ENCODE measurements at regions not wholly inside any gene's neighbourhood (a gene's known extent, or its start where the extent isn't known, plus 50 kb on each side); places are given as distances from the start of the nearest gene placed in this dataset.

DNA sequence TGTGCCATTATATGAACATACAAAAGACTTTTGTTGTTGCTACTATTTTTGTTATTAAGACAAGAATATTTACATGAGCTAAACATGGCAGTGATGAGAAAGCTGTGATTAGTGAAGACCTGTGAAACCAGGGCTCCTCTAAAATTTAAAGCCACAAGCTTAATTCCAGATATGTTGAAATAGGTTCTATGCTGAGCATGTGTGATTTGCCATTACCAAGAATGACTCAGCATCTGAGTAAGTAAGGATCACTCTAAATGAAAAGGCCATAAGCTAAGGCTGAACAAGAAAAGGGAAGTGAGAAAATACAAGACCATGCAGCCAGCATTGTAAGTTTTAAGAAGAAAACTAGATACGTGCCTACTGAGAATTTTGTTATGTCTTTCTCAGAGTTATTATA, 75.9 kb upstream of the CAMK2D start (continued):
- TF ChIP-seq, protein P1, sequence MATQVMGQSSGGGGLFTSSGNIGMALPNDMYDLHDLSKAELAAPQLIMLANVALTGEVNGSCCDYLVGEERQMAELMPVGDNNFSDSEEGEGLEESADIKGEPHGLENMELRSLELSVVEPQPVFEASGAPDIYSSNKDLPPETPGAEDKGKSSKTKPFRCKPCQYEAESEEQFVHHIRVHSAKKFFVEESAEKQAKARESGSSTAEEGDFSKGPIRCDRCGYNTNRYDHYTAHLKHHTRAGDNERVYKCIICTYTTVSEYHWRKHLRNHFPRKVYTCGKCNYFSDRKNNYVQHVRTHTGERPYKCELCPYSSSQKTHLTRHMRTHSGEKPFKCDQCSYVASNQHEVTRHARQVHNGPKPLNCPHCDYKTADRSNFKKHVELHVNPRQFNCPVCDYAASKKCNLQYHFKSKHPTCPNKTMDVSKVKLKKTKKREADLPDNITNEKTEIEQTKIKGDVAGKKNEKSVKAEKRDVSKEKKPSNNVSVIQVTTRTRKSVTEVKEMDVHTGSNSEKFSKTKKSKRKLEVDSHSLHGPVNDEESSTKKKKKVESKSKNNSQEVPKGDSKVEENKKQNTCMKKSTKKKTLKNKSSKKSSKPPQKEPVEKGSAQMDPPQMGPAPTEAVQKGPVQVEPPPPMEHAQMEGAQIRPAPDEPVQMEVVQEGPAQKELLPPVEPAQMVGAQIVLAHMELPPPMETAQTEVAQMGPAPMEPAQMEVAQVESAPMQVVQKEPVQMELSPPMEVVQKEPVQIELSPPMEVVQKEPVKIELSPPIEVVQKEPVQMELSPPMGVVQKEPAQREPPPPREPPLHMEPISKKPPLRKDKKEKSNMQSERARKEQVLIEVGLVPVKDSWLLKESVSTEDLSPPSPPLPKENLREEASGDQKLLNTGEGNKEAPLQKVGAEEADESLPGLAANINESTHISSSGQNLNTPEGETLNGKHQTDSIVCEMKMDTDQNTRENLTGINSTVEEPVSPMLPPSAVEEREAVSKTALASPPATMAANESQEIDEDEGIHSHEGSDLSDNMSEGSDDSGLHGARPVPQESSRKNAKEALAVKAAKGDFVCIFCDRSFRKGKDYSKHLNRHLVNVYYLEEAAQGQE (IDR thresholded peaks at IDR 0.05; ENCODE audit: low read depth, low read length) = no peak
- TF ChIP-seq ZNF274 (IDR thresholded peaks at IDR 0.05; ENCODE audit: insufficient read depth, insufficient read length) = no peak
- TF ChIP-seq, protein P2, sequence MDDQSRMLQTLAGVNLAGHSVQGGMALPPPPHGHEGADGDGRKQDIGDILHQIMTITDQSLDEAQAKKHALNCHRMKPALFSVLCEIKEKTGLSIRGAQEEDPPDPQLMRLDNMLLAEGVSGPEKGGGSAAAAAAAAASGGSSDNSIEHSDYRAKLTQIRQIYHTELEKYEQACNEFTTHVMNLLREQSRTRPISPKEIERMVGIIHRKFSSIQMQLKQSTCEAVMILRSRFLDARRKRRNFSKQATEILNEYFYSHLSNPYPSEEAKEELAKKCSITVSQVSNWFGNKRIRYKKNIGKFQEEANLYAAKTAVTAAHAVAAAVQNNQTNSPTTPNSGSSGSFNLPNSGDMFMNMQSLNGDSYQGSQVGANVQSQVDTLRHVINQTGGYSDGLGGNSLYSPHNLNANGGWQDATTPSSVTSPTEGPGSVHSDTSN (IDR thresholded peaks at IDR 0.05; ENCODE audit: insufficient replicate concordance, low read depth, low read length) = no peak
- no peak for TF ChIP-seq SMARCA5 (IDR thresholded peaks at IDR 0.05)
- TF ChIP-seq GATAD2B (conservative IDR thresholded peaks at IDR 0.05; ENCODE audit: low read depth) = peak; percentile 48; the same call in 1 of the 2 replicates
- TF ChIP-seq, protein P3, sequence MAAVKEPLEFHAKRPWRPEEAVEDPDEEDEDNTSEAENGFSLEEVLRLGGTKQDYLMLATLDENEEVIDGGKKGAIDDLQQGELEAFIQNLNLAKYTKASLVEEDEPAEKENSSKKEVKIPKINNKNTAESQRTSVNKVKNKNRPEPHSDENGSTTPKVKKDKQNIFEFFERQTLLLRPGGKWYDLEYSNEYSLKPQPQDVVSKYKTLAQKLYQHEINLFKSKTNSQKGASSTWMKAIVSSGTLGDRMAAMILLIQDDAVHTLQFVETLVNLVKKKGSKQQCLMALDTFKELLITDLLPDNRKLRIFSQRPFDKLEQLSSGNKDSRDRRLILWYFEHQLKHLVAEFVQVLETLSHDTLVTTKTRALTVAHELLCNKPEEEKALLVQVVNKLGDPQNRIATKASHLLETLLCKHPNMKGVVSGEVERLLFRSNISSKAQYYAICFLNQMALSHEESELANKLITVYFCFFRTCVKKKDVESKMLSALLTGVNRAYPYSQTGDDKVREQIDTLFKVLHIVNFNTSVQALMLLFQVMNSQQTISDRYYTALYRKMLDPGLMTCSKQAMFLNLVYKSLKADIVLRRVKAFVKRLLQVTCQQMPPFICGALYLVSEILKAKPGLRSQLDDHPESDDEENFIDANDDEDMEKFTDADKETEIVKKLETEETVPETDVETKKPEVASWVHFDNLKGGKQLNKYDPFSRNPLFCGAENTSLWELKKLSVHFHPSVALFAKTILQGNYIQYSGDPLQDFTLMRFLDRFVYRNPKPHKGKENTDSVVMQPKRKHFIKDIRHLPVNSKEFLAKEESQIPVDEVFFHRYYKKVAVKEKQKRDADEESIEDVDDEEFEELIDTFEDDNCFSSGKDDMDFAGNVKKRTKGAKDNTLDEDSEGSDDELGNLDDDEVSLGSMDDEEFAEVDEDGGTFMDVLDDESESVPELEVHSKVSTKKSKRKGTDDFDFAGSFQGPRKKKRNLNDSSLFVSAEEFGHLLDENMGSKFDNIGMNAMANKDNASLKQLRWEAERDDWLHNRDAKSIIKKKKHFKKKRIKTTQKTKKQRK (IDR thresholded peaks at IDR 0.05; ENCODE audit: low read depth, low read length) = no peak
- TF ChIP-seq, protein P4, sequence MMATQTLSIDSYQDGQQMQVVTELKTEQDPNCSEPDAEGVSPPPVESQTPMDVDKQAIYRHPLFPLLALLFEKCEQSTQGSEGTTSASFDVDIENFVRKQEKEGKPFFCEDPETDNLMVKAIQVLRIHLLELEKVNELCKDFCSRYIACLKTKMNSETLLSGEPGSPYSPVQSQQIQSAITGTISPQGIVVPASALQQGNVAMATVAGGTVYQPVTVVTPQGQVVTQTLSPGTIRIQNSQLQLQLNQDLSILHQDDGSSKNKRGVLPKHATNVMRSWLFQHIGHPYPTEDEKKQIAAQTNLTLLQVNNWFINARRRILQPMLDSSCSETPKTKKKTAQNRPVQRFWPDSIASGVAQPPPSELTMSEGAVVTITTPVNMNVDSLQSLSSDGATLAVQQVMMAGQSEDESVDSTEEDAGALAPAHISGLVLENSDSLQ (IDR thresholded peaks at IDR 0.05) = peak; percentile 15; the same call in 1 of the 2 replicates
- TF ChIP-seq SREBF1 (IDR thresholded peaks at IDR 0.05; ENCODE audit: low read length) = no peak; the same call in 1 of the 2 replicates
- TF ChIP-seq MTA3 (IDR thresholded peaks at IDR 0.05; ENCODE audit: borderline replicate concordance, low read length) = peak; percentile 71; the same call in 1 of the 2 replicates
- no peak for TF ChIP-seq NFXL1 (IDR thresholded peaks at IDR 0.05; ENCODE audit: borderline replicate concordance)
- TF ChIP-seq KLF5 (IDR thresholded peaks at IDR 0.05; ENCODE audit: partially characterized antibody) = no peak
- TF ChIP-seq NR2C1 (IDR thresholded peaks at IDR 0.05) = no peak
- no peak for TF ChIP-seq TCF12 (IDR thresholded peaks at IDR 0.05; ENCODE audit: low read depth, low read length)
- TF ChIP-seq, protein P5, sequence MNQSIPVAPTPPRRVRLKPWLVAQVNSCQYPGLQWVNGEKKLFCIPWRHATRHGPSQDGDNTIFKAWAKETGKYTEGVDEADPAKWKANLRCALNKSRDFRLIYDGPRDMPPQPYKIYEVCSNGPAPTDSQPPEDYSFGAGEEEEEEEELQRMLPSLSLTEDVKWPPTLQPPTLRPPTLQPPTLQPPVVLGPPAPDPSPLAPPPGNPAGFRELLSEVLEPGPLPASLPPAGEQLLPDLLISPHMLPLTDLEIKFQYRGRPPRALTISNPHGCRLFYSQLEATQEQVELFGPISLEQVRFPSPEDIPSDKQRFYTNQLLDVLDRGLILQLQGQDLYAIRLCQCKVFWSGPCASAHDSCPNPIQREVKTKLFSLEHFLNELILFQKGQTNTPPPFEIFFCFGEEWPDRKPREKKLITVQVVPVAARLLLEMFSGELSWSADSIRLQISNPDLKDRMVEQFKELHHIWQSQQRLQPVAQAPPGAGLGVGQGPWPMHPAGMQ (IDR thresholded peaks at IDR 0.05; ENCODE audit: borderline replicate concordance) = no peak
- TF ChIP-seq GABPA (IDR thresholded peaks at IDR 0.05; ENCODE audit: low read depth) = no peak
- no peak for TF ChIP-seq SIX5 (IDR thresholded peaks at IDR 0.05; ENCODE audit: low read depth, low read length, severe bottlenecking)
- TF ChIP-seq MTA2 (IDR thresholded peaks at IDR 0.05; ENCODE audit: low read depth) = peak; percentile 94
- peak; percentile 89 for TF ChIP-seq ATF7 (IDR thresholded peaks at IDR 0.05; ENCODE audit: low read depth)
- peak; percentile 58; the same call in 1 of the 2 replicates for TF ChIP-seq CHD2 (IDR thresholded peaks at IDR 0.05; ENCODE audit: borderline replicate concordance, low read depth, low read length)
- no peak for TF ChIP-seq SREBF2 (IDR thresholded peaks at IDR 0.05; ENCODE audit: low read length)
- no peak for TF ChIP-seq NR2C2 (IDR thresholded peaks at IDR 0.05; ENCODE audit: borderline replicate concordance, control insufficient read depth, insufficient read length, low read depth)
- peak; percentile 98; the same call in 1 of the 2 replicates for TF ChIP-seq CBX5 (IDR thresholded peaks at IDR 0.05; ENCODE audit: low read depth)
